Thoracic aorta (tissue), 2 donors: ENCODE measurements at regions not wholly inside any gene's neighbourhood (a gene's known extent, or its start where the extent isn't known, plus 50 kb on each side); places are given as distances from the start of the nearest gene placed in this dataset.

Experiments
- ATAC-seq: fragments of 150-250 bp; one replicate; pipeline ENCODE4 v1.8.0; 2017; ENCODE audit warnings: low read depth; ENCODE audit not compliant: insufficient number of reproducible peaks, low FRiP score
- DNase-seq: peaks from one replicate; pipeline ENCODE4 v3.0.0-alpha.2; 2020; ENCODE audit warnings: low spot score
- H3K27ac ChIP-seq, 2 donors: fragments of 200-600 bp; sonication (generic); 1 replicate in 1 of 2; 2 replicates in 1 of 2; pipeline ENCODE4 v1.5.1; 2016; ENCODE audit warnings: mild to moderate bottlenecking in 2 of 2, moderate library complexity in 2 of 2
- H3K27me3 ChIP-seq: fragments of 200-600 bp; sonication (generic); replicated peaks from 2 replicates; pipeline ENCODE4 v1.6.0; 2016; ENCODE audit warnings: mild to moderate bottlenecking; ENCODE audit not compliant: insufficient read depth
- H3K36me3 ChIP-seq: fragments of 200-600 bp; sonication (generic); one replicate; pipeline ENCODE4 v1.5.1; 2016
- H3K4me1 ChIP-seq, 2 donors: fragments of 200-600 bp; sonication (generic); 1 replicate in 1 of 2; 2 replicates in 1 of 2; pipeline versions ENCODE4 v1.5.1 to v1.6.0; 2016; ENCODE audit warnings: low read depth in 2 of 2, mild to moderate bottlenecking in 1 of 2; ENCODE audit not compliant: control insufficient read depth in 1 of 2
- H3K4me3 ChIP-seq: fragments of 200-600 bp; sonication (generic); 2 replicates; pipeline ENCODE4 v1.5.1; 2016; ENCODE audit warnings: mild to moderate bottlenecking
- H3K9me3 ChIP-seq: fragments of 200-600 bp; sonication (generic); 2 replicates; pipeline ENCODE4 v1.5.1; 2016
- CTCF ChIP-seq: fragments of 200-600 bp; sonication (generic); IDR thresholded peaks from one replicate; pipeline ENCODE4 v1.5.1; 2019; ENCODE audit warnings: antibody characterized with exemption

GRCh38 chr2:139617747-139618146 is 837.6 kb upstream of the NXPH2 start:
- H3K27ac ChIP-seq: no peak overlapping the region
- no peaks in the 10 kb centered on the region for H3K36me3 ChIP-seq
- no peaks in the 10 kb centered on the region for H3K4me1 ChIP-seq
- H3K27me3 ChIP-seq: no peaks in the 10 kb centered on the region
- no peak for DNase-seq
- TF ChIP-seq CTCF: no peak
- no peaks in the 10 kb centered on the region for H3K9me3 ChIP-seq
- H3K4me3 ChIP-seq: no peak overlapping the region
- ATAC-seq: no peak

- no peak for ATAC-seq
- Histone ChIP-seq H3K4me3 (no peak overlapping the region), H3K4me1 (no peaks in the 10 kb centered on the region), H3K27ac (no peak overlapping the region), H3K27me3 (no peaks in the 10 kb centered on the region), H3K9me3 (no peaks in the 10 kb centered on the region), H3K36me3 (no peaks in the 10 kb centered on the region)
- TF ChIP-seq CTCF: no peak
- DNase-seq: no peak
These were observed 833.1 kb upstream of the NXPH2 start for GRCh38 chr2:139613264-139613663.

GRCh38 chr2:139610512-139610911 is 830.3 kb upstream of the NXPH2 start:
- Histone ChIP-seq H3K27me3 (no peaks in the 10 kb centered on the region), H3K36me3 (no peaks in the 10 kb centered on the region), H3K4me3 (no peak overlapping the region), H3K27ac (no peak overlapping the region), H3K9me3 (no peaks in the 10 kb centered on the region), H3K4me1 (no peaks in the 10 kb centered on the region)
- no peak for DNase-seq
- TF ChIP-seq CTCF: no peak
- ATAC-seq: no peak

GRCh38 chr2:139609109-139609508 is 828.9 kb upstream of the NXPH2 start:
- no peak for DNase-seq
- H3K27me3 ChIP-seq: no peaks in the 10 kb centered on the region
- H3K27ac ChIP-seq: no peak overlapping the region
- no peak overlapping the region for H3K4me3 ChIP-seq
- ATAC-seq: no peak
- TF ChIP-seq CTCF: no peak
- H3K9me3 ChIP-seq: no peaks in the 10 kb centered on the region
- H3K36me3 ChIP-seq: no peaks in the 10 kb centered on the region
- no peaks in the 10 kb centered on the region for H3K4me1 ChIP-seq

- H3K4me3 ChIP-seq: no peak overlapping the region
- H3K4me1 ChIP-seq: no peaks in the 10 kb centered on the region
- no peaks in the 10 kb centered on the region for H3K27me3 ChIP-seq
- TF ChIP-seq CTCF: no peak
- no peak overlapping the region for H3K27ac ChIP-seq
- H3K9me3 ChIP-seq: no peaks in the 10 kb centered on the region
- DNase-seq (no peak), ATAC-seq (no peak)
- no peaks in the 10 kb centered on the region for H3K36me3 ChIP-seq
These were observed 825.5 kb upstream of the NXPH2 start for GRCh38 chr2:139605668-139606067.
